ENCODE measurements at regions not wholly inside any gene's neighbourhood (a gene's known extent, or its start where the extent isn't known, plus 50 kb on each side); places are given as distances from the start of the nearest gene placed in this dataset.

DNA sequence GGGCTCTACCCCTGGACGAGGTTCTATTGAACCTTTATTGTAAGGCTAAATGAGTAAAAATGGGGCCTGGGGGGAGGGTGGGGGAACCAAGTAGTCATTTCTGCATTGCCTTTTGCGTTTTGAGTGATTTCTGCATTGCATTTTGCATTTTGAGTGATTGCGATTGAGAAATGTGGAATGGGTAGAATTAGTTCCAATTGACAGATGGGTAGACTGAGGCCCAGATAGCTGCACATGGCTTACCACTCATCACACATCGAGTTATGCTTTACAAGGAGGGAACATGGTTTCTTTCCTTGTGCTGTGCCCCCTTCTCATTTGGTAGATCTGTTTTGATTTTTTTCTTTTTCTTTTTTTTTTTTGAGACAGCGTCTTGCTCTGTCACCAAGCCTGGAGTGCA is 858.7 kb downstream of the TYW1 start:
- no peak overlapping the region for H2AFZ ChIP-seq
- H3K4me2 ChIP-seq (ENCODE audit: low read length), result no peak overlapping the region
- H3K27me3 ChIP-seq (ENCODE audit: control insufficient read depth, insufficient read depth, low read length), result no peaks in the 10 kb centered on the region
- no peaks in the 10 kb centered on the region for H3K79me2 ChIP-seq
- no peak overlapping the region for H3K27ac ChIP-seq
- H3K9ac ChIP-seq, result no peak overlapping the region
- H3K36me3 ChIP-seq (ENCODE audit: control insufficient read depth, insufficient read depth, low read length), result no peaks in the 10 kb centered on the region
- no peak overlapping the region for H3K4me3 ChIP-seq (ENCODE audit: low read depth, low read length)
- TF ChIP-seq, protein P1, sequence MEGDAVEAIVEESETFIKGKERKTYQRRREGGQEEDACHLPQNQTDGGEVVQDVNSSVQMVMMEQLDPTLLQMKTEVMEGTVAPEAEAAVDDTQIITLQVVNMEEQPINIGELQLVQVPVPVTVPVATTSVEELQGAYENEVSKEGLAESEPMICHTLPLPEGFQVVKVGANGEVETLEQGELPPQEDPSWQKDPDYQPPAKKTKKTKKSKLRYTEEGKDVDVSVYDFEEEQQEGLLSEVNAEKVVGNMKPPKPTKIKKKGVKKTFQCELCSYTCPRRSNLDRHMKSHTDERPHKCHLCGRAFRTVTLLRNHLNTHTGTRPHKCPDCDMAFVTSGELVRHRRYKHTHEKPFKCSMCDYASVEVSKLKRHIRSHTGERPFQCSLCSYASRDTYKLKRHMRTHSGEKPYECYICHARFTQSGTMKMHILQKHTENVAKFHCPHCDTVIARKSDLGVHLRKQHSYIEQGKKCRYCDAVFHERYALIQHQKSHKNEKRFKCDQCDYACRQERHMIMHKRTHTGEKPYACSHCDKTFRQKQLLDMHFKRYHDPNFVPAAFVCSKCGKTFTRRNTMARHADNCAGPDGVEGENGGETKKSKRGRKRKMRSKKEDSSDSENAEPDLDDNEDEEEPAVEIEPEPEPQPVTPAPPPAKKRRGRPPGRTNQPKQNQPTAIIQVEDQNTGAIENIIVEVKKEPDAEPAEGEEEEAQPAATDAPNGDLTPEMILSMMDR (IDR thresholded peaks at IDR 0.05), result no peak
- no peaks in the 10 kb centered on the region for H3K9me3 ChIP-seq (ENCODE audit: control insufficient read depth, low read length)
- no peaks in the 10 kb centered on the region for H3K4me1 ChIP-seq

DNA sequence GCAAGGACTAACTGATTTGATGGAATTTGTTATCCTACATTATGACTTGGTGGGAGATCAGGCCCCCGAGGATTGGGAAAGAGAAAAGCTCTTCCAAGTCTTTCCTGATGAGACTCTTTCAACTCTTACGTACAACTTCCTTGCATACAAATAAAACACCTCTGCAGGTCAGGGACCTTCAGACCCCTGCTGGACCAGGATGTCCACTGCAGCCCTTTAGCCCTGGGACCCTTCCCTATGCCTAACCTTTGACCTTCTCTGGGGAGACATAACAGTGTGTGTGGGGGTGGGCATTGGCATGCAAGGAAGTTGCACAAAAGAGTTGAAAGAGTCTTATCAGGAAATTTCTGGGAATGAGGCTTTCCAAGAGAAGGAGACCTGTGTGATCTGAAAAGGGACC is 859.4 kb downstream of the TYW1 start:
- Histone ChIP-seq H3K27me3 (ENCODE audit: control insufficient read depth, insufficient read depth, low read length) (no peaks in the 10 kb centered on the region), H3K36me3 (ENCODE audit: control insufficient read depth, insufficient read depth, low read length) (no peaks in the 10 kb centered on the region), H3K79me2 (no peaks in the 10 kb centered on the region), H3K9ac (no peak overlapping the region), H3K4me3 (ENCODE audit: low read depth, low read length) (no peak overlapping the region), H3K4me1 (no peaks in the 10 kb centered on the region), H3K4me2 (ENCODE audit: low read length) (no peak overlapping the region), H3K27ac (no peak overlapping the region), H3K9me3 (ENCODE audit: control insufficient read depth, low read length) (no peaks in the 10 kb centered on the region), H2AFZ (no peak overlapping the region)
- TF ChIP-seq, protein P1 (IDR thresholded peaks at IDR 0.05), result no peak

DNA sequence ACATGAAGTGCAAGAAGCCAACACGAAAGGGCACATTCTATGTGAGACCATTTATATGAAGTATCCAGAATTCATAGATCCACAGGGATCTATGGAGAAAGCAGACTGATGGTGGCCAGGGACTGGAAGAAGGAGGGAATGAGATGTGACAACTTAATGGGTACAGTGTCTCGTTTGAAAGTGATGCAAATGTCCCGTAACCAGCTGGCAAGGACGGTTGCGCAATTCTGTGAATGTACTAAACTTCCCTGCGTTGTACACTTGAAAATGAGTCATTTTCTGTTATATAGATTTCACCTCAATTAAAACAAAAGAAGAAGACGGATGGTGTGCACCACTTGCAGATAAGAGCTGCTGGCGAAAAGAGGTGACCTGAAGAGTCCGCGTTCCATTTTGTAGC is 861.1 kb downstream of the TYW1 start:
- no peak overlapping the region for H2AFZ ChIP-seq
- H3K27ac ChIP-seq, result no peak overlapping the region
- H3K79me2 ChIP-seq, result no peaks in the 10 kb centered on the region
- H3K4me3 ChIP-seq (ENCODE audit: low read depth, low read length), result no peak overlapping the region
- H3K27me3 ChIP-seq (ENCODE audit: control insufficient read depth, insufficient read depth, low read length), result no peaks in the 10 kb centered on the region
- H3K9me3 ChIP-seq (ENCODE audit: control insufficient read depth, low read length), result no peaks in the 10 kb centered on the region
- H3K9ac ChIP-seq, result no peak overlapping the region
- H3K4me2 ChIP-seq (ENCODE audit: low read length), result no peak overlapping the region
- H3K4me1 ChIP-seq, result no peaks in the 10 kb centered on the region
- no peaks in the 10 kb centered on the region for H3K36me3 ChIP-seq (ENCODE audit: control insufficient read depth, insufficient read depth, low read length)
- TF ChIP-seq, protein P1 (IDR thresholded peaks at IDR 0.05), result no peak

DNA sequence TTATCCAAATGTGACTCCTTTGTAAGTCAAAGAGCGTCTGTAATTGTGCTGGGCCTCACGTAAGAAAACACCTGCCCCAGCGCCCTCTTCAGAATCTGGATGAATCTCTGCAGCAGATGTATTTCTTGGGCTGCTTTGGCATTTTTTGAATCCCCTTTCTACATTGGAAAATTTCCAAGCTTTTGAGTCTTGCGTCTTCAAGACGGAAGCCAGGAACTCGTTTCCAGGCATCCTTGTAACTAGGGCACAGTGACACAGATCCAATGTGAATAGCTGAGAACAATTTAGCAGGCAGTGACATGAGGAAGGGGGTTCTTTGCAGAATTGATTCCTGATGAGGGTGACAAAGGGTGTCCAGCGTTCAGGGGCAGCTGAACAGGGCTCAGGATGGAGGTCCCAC is 862.3 kb downstream of the TYW1 start:
- no peaks in the 10 kb centered on the region for H3K36me3 ChIP-seq (ENCODE audit: control insufficient read depth, insufficient read depth, low read length)
- H3K27ac ChIP-seq, result no peak overlapping the region
- H3K79me2 ChIP-seq, result no peaks in the 10 kb centered on the region
- H3K9ac ChIP-seq, result no peak overlapping the region
- TF ChIP-seq, protein P1 (IDR thresholded peaks at IDR 0.05), result no peak
- no peak overlapping the region for H2AFZ ChIP-seq
- H3K4me2 ChIP-seq (ENCODE audit: low read length), result no peak overlapping the region
- H3K27me3 ChIP-seq (ENCODE audit: control insufficient read depth, insufficient read depth, low read length), result no peaks in the 10 kb centered on the region
- no peaks in the 10 kb centered on the region for H3K4me1 ChIP-seq
- no peak overlapping the region for H3K4me3 ChIP-seq (ENCODE audit: low read depth, low read length)
- H3K9me3 ChIP-seq (ENCODE audit: control insufficient read depth, low read length), result no peaks in the 10 kb centered on the region

DNA sequence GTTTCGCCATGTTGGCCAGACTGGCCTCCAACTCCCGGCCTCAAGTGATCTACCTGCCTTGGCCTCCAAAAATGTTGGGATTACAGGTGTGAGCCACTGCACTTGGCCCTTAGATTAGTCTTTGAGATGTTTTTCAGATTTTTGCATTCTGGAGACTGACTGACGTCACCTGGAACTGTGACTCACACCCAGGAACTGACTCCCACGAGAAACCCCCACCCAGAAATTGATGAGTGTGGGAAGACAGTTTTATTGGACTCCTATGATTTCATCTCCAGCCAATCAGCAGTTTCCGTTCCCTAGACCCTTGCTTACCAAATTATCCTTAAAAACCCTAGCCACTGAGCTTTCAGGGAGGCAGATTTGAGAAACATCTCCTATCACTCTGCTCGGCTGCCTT is 867.3 kb downstream of the TYW1 start:
- Histone ChIP-seq H3K4me2 (ENCODE audit: low read length) (no peak overlapping the region), H3K27me3 (ENCODE audit: control insufficient read depth, insufficient read depth, low read length) (no peaks in the 10 kb centered on the region), H3K27ac (no peak overlapping the region), H3K4me1 (no peaks in the 10 kb centered on the region), H3K4me3 (ENCODE audit: low read depth, low read length) (no peak overlapping the region), H3K9me3 (ENCODE audit: control insufficient read depth, low read length) (no peaks in the 10 kb centered on the region), H3K79me2 (no peaks in the 10 kb centered on the region), H3K36me3 (ENCODE audit: control insufficient read depth, insufficient read depth, low read length) (no peaks in the 10 kb centered on the region), H2AFZ (no peak overlapping the region), H3K9ac (no peak overlapping the region)
- TF ChIP-seq, protein P1 (IDR thresholded peaks at IDR 0.05), result no peak
